ENCODE measurements at regions not wholly inside any gene's neighbourhood (a gene's known extent, or its start where the extent isn't known, plus 50 kb on each side); places are given as distances from the start of the nearest gene placed in this dataset.
"Not testable (repeated sequence)": the region's sequence is repeated elsewhere in the genome, so short reads cannot be mapped to it uniquely, and the experiment has no call there.

DNA sequence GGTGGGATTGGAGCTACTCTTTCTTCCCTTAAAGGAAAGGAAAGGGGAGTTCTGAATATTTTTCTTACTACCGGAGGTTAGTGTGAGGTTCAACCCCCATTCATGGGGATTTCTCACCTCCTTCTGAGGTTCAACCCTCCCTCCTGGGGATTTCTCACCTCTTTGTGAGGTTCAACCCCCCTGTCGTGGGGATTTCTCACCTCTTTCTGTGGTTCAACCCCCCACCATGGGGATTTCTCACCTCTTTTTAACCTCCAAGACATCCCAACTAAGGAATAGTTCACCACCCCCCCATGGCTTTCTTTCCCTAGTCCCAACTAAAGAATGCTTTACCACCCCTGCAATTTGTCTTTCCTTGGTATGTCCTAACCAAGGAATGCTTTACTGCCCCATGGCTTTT, 520.3 kb downstream of the EDEM1 start:
- no peak for DNase-seq

DNA sequence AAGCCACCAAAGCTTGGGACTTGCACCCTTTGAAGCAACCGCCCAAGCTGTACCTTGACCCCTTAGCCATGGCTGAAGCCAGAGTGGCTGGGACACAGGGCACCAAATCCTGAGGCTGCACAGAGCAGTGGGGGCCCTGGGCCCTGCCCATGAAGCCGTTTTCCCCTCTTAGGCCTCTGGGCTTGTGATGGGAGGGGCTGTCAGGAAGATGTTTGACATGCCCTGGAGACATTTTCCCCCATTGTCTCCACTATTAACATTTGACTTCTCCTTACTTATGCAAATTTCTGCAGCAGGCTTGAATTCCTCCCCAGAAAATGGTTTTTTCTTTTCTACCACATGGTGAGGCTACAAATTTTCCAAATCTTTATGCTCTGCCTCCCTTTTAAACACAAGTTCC, 522.2 kb downstream of the EDEM1 start:
- no peak for DNase-seq

DNA sequence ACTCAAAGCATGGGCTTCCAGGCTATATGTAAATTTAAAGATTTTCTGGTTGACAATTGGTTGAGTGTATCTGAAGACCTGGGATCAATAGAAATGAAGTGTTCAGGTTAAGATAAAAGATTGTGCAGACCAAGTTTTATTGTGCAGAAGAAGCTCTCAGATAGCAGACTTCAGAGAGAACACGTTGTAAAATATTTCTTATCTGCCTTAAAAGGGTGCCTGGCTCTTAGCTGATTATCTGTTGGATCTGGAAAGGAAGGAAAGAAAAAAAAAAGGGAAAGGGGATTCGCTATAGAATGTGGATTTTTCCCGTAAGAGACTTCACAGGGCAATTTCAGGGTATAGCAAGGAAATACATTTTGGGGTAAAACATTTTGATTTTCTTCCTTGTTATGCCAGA, 523.2 kb downstream of the EDEM1 start:
- DNase-seq: no peak

DNA sequence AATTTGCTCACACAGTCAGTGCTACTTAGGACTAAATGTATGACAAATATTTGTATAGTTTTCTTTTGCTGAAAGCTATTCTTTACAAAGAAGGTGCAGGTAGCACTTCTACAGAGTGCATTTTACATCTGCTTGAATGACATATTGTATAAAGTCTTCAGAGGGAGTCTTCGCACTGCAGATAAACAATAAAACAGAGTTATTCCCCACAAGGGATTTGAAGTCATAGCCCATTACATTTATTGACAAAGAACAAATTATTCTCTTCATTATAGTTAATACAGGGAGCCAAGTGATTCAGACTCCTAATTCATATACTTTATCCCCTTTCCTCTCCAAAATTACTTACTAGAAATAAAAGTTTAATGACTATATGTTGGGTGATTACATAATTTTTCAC, 529.7 kb downstream of the EDEM1 start:
- DNase-seq: no peak

DNA sequence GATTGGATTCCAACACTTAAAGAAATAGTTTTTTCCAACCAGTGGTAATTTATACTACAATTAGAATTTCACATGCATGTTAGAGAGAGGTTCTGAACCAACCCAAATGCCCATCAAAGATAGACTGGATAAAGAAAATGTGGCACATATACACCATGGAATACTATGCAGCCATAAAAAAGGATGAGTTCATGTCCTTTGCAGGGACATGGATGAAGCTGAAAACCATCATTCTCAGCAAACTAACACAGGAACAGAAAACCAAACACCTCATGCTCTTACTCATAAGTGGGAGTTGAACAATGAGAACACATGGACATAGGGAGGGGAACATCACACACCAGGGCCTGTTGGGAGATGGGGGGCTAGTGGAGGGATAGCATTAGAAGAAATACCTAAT, 532.2 kb downstream of the EDEM1 start:
- not testable (repeated sequence) for DNase-seq

DNA sequence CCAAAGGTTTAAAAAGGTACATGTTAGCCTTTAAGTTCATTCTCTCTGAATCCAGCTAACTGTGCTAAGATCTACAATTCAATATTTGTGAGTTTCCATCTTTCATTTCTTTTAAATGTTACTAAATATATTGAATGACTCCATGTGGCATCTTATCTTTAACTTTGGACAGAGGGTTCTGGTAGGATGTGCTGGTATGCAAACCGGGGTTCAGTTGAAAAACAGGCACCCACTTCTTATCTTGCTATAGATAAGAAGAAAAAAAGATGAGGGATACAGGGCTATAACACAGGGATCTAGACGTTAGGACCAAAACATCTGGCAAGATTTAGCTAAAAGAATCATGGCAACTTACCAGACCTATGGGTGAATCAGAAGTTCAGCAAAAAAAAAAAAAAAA, 538.3 kb downstream of the EDEM1 start:
- no peak for DNase-seq

DNA sequence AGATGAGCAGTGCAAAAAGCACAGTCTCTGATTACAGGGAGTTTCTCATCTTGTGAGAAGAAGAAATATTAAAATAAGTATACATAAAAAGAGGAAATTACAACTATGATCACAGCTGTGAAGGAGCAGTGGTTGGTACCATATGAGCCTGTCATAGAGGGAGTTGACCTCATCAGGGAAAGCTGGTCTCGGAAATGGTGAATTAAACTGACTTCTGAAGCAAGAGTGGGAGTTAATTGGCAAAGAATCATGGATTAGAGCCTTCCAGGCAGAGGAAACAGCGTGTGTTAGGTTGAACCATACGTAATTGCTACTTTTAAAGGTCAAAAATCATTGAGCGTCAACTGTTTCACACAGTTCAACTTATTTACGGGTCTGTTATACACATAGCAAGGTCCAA, 539.1 kb downstream of the EDEM1 start:
- DNase-seq: no peak

DNA sequence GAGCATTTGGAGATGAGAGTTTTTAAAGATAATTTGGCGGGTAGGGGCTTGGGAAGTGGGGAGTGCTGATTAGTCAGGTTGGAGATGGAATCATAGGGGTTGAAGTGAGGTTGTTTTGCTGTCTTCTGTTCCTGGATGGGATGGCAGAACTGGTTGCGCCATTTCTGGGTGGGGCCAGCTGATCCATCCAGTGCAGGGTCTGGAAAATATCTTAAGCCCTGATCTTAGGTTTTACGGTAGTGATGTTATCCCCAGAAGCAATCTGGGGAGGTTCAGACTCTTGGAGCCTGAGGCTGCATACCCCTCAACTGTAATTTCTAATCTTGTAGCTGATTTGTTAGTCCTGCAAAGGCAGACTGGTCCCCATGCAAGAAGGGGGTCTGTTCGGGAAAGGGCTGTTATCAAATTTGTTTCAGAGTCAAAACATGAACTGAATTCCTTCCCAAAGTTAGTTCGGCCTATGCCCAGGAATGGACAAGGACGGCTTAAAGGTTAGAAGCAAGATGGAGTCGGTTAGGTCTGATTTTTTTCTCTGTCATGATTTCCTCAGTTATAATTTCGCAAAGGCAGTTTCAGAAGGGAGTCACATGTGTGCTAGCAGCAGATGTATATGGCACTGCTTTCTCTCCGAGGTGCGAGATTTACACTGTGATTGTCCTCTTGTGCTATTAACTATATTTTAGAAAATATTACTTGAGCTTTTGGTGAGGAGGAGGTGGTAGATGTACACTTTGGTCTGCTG, 540.4 kb downstream of the EDEM1 start:
- DNase-seq: no peak

DNA sequence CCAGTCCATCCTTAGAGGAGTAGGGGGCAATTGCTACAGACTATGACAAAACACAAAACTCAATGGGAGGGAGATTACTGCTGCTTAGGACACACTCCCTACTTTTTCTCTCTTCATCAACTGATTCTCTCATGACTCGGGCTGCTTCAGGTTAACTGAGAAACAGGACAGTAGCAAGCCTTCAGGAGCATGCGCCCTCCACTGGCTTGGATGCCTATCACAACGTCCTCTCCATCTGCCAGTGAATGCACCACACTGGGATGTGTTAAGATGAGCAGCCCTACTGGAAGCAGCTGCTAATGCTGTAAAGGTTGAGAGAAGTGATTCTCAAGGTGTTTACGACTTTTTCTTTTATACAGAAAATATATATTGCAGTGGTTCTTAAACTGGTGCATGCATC, 542.3 kb downstream of the EDEM1 start:
- DNase-seq: no peak

DNA sequence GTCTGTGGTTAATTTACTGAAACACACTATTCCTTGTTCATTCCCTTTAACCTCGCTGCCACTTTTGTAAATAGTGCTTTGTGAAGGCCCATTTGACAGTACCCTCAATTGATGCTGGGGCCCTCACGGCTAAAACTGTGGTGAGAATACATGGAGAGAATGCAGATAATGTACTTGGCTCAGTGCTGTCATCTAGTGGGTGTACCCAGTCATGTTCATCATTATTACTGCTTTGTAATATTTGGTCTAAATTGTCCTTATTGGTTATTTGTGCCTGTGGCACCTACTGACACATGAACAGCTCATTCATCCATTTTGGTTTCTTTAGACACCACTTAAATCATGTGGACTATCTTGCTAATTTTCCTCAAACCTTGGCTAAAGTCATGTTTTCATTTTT, 543.6 kb downstream of the EDEM1 start:
- DNase-seq: no peak

DNA sequence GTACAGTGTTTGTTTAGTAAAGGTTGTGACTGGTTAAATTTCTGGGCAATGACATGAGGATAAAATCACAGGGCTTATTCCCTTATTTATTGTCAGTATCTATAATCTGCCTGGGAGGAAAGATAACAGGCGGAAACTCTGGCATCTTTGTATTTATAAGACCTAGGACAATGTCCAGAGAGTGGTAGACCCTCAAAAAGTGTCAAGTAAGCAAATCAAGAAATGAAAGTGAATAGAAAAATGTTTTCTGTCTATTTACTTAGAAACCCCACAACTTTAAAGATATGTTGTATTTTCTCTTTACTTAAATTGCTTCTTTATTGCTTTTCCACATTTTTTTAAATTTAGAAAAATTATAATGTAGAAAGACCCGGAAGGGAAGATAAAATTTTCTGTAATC, 544.6 kb downstream of the EDEM1 start:
- DNase-seq: no peak

DNA sequence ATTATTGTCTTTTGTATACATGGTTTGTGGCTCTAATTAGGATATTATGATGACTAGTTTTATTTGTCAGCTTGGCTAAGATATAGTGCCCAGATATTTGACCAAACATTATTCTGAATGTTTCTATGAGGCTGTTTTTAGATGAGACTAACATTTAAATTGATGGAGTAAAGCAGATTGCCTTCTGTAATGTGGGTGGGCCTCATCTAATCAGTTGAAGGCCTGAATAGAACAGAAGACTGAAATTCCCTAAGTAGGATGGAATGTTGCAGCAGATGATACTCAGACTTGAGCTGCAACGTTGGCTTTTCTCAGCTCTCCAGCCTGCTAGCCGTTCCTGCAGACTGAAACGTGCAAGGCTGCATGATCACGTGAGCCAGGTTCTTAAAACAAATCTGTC, 546.5 kb downstream of the EDEM1 start:
- DNase-seq: no peak

DNA sequence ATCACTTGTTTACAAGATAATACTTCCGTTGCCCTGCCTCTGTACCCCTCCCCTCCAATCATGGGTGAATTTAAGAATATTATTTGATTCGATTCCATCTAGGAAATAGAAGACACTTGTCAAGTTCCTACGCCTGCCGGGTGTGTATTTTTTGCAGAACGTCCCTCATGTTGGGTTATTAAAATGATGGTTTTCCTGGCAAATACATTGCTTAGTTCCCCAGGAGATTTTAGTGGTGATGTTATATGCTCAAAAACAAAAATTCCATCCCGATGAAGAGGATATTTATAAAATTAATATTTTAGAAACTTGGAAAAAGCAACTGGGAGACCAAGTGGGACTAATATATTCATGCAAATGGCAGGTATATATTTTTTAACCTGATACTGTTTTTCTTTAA, 548.4 kb downstream of the EDEM1 start:
- DNase-seq: no peak

DNA sequence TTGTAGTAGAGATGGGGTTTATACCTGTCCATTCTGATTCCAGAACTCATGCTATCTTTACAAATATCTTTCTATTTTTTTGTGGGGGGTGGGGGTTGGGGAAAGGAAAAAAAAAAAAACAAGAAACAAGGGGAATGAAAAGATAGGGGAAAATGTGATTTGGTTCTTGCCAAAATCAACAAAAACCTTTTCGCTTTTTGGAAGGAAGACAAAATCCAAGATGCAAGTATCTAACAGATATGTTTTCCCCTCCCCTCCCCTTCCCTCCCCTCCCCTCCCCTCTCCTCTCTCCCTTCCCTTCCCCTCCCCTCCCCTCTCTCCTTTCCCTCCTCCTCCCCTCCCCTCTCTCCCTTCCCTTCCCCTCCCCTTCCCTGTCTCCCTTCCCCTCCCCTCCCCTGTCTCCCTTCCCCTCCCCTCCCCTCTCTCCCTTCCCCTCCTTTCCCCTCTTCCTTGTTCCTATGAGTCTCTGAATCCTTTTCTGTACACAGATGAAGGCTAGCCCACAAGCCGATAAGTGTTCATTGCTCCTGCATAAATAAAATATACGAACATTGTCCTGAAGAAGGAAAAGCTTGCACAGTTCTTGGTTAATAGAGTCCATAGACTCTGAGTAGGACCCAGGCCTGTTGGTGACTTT, 551.9 kb downstream of the EDEM1 start:
- DNase-seq: no peak

DNA sequence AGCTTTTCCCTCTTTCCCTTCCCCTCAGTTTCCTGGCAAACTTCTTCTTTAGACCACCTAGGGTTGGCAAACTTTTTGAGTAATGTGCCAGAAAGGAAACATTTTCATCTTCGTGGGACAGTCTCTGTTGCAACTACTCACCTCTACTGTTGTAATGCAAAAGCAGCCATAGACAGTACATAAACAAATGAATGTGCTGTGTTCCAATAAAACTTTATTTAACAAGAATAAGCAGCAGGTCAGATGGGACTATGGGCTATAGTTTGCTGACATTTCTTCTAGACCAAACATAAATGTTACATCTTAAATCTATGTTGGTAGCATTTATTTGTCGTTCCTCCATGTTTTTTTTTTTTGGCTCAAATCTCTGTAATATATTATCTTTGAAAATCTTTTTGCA, 552.4 kb downstream of the EDEM1 start:
- DNase-seq: no peak

DNA sequence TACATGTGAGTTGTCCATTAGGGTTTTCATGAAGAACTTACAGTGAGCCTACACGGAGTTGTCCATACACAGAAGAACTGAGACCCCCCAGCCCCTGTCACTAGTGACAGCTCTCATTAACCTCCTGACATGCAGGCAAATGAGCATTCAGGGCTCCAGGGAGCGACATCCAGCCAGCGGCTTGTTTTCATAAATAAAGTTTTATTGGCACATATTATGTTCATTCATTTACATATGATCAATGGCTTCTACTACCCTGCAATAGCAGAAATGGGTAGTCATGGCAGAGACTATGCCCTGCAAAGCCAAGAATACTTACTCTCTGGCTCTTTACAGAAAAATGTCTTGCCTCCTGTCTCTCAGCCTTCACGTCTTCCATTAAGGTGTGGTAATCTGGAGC, 553.5 kb downstream of the EDEM1 start:
- no peak for DNase-seq

DNA sequence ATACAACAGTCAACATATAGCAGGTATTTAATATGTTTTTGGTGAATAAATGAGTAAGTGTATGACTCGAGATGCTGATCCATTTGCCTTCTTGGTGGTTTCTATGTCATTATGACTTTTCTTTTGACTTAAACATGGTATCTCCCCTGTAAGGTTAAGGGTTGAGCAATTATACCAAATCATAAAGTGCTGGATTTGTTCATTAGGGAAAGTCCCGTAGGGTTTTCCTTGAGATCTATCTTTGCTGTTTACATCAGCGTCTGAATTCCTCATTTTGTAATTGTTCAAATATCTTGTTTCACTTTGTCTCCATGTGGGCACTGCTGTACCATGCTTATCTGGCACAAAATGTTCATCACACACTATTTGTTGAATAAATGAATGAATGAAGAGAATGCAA, 562.6 kb downstream of the EDEM1 start:
- no peak for DNase-seq

DNA sequence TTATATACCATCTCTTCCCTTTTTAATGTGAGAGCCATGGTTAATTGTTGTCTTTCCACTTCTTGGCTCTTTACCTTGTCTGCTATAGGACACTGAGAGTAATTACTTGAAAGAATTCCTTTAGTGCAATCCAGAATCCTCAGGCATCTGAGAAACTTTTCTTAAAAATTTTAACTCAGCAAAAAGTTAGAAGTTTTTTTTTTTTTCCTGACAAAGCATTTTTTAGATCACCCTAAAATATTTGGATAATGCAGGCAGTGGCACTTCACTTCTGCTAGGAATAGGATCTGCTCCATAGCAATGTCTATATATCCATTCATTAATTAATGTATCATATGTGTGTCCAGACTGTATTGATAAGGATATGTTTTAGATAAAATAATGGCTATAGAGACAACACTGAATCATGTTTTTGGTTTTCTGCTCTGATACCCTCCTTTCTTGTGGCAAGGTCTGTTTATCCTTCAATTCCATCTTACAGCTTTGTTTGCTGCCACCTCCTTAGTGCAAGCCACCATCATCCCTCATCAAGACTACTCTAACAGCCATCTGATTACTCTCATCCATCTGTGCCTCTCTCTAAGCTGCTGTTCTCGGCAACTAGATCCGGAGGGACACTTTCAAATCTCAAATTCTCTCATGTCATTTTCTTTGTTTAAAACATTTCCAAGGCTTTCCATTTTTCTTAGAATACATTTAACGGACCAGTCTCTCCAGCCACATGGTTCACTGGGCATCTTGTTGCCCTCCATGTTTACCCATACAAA, 563.5 kb downstream of the EDEM1 start:
- DNase-seq: no peak

DNA sequence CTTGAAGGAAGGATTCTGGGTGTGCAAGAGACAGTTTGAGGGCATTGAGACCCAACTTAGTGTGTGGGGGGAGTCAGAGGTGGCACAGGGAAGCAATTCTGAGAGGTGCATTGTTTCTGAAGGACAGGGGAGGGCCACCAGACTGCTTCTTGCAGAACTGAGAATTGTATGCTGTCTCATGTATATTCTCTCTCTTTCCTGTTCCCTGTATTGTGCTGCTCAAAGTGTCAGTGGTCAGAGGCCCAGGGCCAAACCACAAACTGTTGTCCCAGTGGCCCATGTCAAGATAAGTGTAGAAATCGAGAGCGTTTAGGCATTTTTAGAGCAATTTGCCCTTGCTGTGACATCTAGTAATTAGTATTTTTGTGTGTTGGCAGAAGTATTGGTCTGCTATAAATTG, 567.1 kb downstream of the EDEM1 start:
- DNase-seq: no peak

DNA sequence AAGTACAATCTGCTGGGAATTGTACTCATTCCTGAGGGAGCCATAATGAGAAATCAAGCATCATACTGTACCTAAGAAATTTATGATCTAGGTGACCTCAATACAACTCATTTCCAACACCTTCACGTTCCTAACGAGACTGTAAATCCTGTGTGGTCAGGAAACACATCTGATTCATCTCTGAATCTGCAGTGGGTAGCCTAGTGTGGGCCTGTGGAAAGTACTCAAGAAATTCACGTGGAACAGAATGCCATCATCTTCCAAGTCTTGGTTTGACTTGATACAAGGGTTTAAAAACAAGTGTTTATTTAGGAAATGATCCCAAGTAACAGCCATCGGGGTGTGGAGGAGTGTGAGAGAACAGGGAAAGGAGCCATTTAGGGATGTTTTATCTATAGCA, 568.9 kb downstream of the EDEM1 start:
- DNase-seq: no peak

DNA sequence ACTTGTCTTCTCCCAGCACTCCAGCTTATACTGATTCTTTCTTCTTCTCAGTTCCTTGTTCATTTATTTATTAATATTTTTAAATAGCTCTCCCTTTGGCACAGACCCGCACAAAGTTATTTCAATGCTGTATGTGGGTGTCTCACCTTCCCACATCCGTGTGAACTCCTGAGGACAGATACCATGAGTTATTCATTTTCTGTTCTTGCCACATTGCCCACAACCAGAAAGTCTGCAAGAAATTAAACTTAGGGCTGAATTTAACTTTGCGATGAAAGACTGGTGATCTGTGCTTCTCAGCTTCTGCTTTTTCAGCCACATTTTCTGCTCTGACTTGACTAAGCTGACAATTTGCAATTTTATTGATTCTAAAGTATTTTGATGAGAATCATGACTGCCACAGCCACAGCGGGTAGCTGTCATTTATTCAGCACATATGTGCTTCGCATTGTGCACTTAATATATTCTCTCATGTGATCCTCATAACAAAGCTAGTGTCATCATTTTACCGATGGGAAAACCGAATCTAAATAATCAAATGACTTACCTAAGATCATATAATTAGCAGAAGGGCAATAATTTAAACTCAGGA, 569.8 kb downstream of the EDEM1 start:
- DNase-seq: no peak

DNA sequence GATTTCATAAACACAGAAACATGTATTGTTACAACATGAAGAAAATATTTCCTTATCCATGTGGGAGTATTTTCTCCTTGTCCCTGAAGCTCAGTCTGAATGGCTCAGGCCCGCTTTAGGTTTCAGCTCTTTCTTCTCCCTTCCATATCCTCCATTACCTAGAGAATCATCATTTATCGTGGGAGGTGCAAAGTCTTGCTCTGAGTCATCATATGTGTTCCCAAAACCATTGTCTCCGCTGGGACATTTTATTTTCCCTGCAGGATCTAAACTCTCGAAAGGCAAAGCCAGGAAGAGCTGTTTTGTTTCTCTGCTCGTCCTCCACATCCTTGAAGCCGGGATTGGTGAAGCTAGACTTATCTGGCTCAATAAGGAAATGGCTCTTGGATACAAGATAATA, 571.2 kb downstream of the EDEM1 start:
- DNase-seq: no peak

DNA sequence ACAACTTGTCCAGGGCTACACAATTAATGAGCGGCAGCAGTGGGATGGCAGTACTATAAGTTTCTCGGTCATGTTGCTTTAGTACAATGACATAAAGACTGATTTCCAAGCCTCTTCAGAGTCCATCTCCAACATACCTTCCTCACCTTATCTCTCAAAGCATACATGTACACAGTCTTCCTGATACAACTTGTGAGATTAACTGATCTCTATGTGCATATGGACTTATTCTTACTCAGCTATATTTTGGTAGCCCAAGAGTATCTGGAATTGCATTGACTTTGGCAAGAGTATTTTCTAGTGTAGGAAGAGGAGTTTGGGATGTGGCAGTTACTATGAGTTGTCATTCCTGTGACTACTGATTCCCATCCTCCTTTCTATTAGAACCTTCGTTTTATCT, 575.0 kb downstream of the EDEM1 start:
- DNase-seq: no peak

DNA sequence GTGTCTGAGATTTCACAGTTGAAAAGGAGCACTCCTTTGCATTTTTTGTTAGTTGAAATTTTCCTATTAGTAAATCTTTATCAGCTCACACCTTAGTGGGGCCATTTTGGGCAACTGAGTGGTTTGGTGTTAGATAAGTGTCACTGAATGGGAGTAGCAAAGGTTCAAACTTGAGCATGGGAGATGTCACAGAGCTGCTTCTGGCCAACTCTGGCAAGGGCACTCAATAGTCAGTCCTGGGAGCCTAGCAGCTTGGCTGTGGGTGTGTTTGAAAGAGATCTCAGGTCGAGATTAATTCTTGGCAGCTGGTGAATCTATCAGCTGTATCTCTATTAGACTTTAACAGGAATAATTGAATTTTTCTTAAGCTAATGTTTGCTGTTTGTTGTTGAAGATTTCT, 579.3 kb downstream of the EDEM1 start:
- DNase-seq: no peak
